AG09319 (cell line): ENCODE measurements at regions not wholly inside any gene's neighbourhood (a gene's known extent, or its start where the extent isn't known, plus 50 kb on each side); places are given as distances from the start of the nearest gene placed in this dataset.

Experiments used
- DNase-seq: peaks from one replicate; pipeline ENCODE4 v3.0.0-alpha.2; 2010; ENCODE audit warnings: low read depth; ENCODE audit errors: extremely low read depth
- TF ChIP-seq, protein P1 (sequence below): IDR thresholded peaks from 2 replicates; pipeline ENCODE4 v1.5.1; 2011; ENCODE audit warnings: low read depth, mild to moderate bottlenecking, inconsistent platforms, low read length, moderate library complexity

DNA sequence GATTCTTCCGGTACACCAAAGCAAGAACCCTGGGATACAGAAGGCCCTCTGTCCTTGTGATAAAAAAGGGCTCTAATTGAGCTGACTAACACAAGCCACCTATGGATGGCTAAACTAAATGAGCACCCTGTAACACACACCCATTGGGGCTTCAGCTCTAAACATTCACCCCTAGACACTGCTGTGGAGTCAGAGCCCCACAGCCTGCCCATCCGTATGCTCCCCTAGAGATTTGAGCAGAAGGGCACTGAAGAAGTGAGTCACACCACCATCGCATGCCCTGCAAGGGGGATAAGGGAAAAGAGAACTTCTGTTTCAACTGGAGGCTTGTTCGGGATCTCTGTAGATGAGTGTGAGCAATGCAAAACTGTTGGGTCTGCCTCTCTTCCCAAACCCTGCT, 545.2 kb downstream of the KCTD8 start:
- TF ChIP-seq, protein P1, sequence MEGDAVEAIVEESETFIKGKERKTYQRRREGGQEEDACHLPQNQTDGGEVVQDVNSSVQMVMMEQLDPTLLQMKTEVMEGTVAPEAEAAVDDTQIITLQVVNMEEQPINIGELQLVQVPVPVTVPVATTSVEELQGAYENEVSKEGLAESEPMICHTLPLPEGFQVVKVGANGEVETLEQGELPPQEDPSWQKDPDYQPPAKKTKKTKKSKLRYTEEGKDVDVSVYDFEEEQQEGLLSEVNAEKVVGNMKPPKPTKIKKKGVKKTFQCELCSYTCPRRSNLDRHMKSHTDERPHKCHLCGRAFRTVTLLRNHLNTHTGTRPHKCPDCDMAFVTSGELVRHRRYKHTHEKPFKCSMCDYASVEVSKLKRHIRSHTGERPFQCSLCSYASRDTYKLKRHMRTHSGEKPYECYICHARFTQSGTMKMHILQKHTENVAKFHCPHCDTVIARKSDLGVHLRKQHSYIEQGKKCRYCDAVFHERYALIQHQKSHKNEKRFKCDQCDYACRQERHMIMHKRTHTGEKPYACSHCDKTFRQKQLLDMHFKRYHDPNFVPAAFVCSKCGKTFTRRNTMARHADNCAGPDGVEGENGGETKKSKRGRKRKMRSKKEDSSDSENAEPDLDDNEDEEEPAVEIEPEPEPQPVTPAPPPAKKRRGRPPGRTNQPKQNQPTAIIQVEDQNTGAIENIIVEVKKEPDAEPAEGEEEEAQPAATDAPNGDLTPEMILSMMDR, result no peak
- DNase-seq, result no peak

DNA sequence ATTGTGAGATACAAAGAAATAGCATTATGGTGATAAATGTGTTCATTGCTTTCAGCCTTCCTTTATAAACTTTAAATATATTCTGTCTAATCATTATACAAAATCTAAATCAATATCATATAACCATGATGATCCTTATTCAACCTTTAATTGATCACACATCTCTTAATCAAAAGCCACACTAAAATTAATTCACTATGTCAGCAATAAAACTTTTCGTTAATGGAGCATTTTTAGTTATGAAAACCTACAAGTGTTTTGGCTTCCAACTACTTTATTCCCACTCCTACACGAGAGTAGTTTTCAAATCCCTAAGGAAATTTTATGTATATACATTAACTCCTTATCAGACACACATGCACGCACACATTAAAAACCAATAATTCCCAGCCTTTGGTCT, 530.2 kb downstream of the KCTD8 start:
- TF ChIP-seq, protein P1, result no peak
- no peak for DNase-seq

DNA sequence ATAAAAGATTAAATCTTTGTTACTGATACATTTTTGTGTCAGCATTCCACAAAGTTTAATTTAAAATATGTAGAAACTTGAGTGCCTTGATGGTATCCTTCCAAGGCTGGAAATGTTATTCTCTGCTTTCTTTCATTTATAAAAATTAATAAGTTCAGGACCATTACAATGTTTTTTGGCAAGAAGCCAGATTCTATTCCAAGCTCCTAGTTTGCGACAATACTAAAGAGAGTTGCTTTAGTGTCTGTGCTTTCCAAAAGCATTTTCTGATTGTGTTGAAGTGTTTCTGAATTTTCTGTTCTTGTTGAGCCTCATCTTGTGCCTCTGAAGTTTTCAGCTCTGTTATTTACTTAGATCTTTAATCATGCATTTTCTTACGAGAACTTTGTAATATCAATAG, 516.2 kb downstream of the KCTD8 start:
- TF ChIP-seq, protein P1, result no peak

DNA sequence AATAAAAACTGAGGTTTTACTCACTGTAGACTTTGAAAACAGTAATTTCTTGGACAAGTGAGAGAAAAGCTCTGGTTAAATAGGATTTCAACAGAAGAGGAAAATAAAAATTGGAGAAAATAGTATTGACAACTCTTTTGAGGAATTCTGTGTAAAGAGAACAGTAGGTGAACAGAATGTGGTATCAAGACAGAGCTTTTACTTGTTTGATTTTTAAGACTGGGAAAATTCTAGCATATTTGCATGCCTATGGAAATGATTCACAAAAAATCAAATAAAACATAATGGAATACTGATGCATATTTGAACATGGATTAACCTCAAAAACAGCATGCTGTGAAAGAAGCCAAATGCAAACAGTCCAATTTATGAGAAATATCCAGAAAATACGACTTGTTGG, 504.6 kb downstream of the KCTD8 start:
- TF ChIP-seq, protein P1, result no peak
- DNase-seq, result no peak

More for the DNA sequence above, 516.2 kb downstream of the KCTD8 start:
- no peak for DNase-seq

DNA sequence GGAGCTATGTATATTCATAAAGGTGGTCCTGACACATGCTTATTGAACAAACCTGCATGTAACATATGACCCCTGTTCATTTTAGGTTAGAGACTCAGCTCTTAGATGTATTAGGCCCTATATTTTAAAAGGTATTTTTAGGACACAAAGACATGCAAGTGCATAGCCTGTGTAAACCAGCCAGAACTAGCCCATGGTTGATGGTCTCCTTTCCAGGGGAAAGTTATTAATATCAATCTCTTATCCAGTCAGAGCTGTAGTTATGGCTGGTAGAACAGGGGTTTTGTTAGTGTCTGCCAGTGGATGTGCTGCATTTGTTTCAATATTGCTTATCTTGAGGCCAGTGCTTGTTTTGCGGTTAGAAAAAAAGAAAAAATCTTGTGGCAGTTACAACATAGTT, 488.6 kb downstream of the KCTD8 start:
- TF ChIP-seq, protein P1, result no peak
- no peak for DNase-seq

DNA sequence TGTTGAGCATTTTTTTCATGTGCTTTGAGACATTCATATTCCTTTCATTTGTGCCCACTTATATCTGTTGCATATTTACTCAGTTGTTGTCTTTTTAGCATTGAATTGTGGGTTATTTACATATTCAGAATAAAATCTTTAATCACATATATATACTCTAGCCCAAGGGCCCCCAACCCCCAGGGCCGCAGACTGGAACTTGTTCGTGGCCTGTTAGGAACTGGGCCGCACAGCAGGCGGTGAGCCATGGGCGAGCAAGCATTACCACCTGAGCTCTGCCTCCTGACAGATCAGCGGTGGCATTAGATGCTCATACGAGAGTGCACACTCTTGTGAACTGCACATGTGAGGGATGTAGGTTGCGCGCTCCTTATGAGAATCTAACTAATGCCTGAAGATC, 480.6 kb downstream of the KCTD8 start:
- DNase-seq, result no peak
- TF ChIP-seq, protein P1, result no peak

DNA sequence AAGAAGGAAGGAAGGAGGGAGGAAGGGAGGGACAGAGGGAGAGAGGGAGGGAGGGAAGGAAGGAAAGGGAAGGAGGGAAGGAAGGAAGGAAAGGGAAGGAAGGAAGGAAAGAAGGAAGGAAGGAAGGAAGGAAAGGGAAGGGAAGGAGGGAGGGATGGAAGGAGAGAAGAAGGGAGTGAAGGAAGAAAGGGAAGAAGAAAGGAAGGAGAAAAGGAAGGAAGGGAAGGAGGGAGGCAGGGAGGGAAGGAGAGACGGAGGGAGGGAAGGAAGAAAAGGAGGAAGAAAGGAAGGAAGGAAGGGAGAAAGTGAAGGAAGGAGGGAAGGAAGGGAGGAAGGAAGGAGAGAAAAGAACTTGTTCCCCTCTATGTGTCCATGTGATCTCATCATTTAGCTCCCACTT, 465.0 kb downstream of the KCTD8 start:
- no peak for DNase-seq
- TF ChIP-seq, protein P1, result no peak
